IMR-90 (cell line): ENCODE measurements at regions not wholly inside any gene's neighbourhood (a gene's known extent, or its start where the extent isn't known, plus 50 kb on each side); places are given as distances from the start of the nearest gene placed in this dataset.
A peak's percentile ranks its signal among the peaks of the same experiment; 100 is the strongest.

ENCODE experiments used
- ATAC-seq: fragments of 200-7000 bp; cut with Tn5 transposase; 2 replicates; pipeline ENCODE4 v1.9.1; 2020; ENCODE audit warnings: low read depth, mild to moderate bottlenecking, moderate library complexity
- BruUV-seq: library from RNA; stranded (reverse); fragments of 400-500 nt; replicated peaks from 2 replicates; lab custom pipeline; 2021; lab: Mats Ljungman, UMichigan
- CTCF ChIA-PET: fragments of 300-600 bp; formaldehyde crosslinking; extraction: SDS; loops from one replicate; lab custom pipeline; 2021; ENCODE audit warnings: antibody characterized with exemption; lab: Yijun Ruan, JAX
- POLR2A ChIA-PET: fragments of 300-600 bp; sonication (Branson Sonifier 250); formaldehyde crosslinking; loops from one replicate; lab custom pipeline; 2022; ENCODE audit warnings: antibody characterized with exemption; ENCODE audit not compliant: unreplicated experiment; lab: Charles Lee
- DNase-seq: peaks from one replicate; pipeline ENCODE4 v3.0.0; 2013
- H2AFZ ChIP-seq: replicated peaks from 2 replicates; pipeline ENCODE3; 2013; ENCODE audit warnings: low read length, mild to moderate bottlenecking; ENCODE audit not compliant: poor library complexity
- H2AK5ac ChIP-seq: 2 replicates; pipeline ENCODE4 v1.6.1; 2013; ENCODE audit warnings: low read depth, low read length, inconsistent platforms
- H2AK9ac ChIP-seq: replicated peaks from 2 replicates; pipeline ENCODE3; 2013; ENCODE audit warnings: mild to moderate bottlenecking, low read depth, low read length, moderate library complexity; ENCODE audit not compliant: poor library complexity
- H2BK120ac ChIP-seq: 2 replicates; pipeline ENCODE4 v1.6.1; 2013; ENCODE audit warnings: low read depth, low read length, inconsistent platforms
- H2BK15ac ChIP-seq: 3 replicates; pipeline ENCODE4 v1.6.1; 2013; ENCODE audit warnings: low read depth, low read length, inconsistent platforms
- H2BK20ac ChIP-seq: 2 replicates; pipeline ENCODE4 v1.6.1; 2013; ENCODE audit warnings: low read depth, mild to moderate bottlenecking, inconsistent platforms, low read length, moderate library complexity
- H2BK5ac ChIP-seq: 2 replicates; pipeline ENCODE4 v1.6.1; 2013; ENCODE audit warnings: mild to moderate bottlenecking, low read depth, low read length, inconsistent platforms; ENCODE audit not compliant: poor library complexity, severe bottlenecking
- H3K14ac ChIP-seq: replicated peaks from 2 replicates; pipeline ENCODE4 v1.6.1; 2013; ENCODE audit warnings: low read depth, low read length, inconsistent platforms
- H3K18ac ChIP-seq: 2 replicates; pipeline ENCODE4 v1.6.1; 2013; ENCODE audit warnings: low read depth, low read length, control low read depth
- H3K23ac ChIP-seq: 2 replicates; pipeline ENCODE4 v1.6.1; 2013; ENCODE audit warnings: low read depth, low read length, inconsistent platforms
- H3K27ac ChIP-seq: 2 replicates; pipeline ENCODE4 v1.5.1; 2013; ENCODE audit warnings: mild to moderate bottlenecking, control low read depth, low read length; ENCODE audit not compliant: insufficient read depth
- H3K27me3 ChIP-seq: 2 replicates; pipeline ENCODE4 v1.6.1; 2013; ENCODE audit warnings: low read length; ENCODE audit not compliant: control insufficient read depth, insufficient read depth
- H3K36me3 ChIP-seq: 2 replicates; pipeline ENCODE4 v1.6.1; 2013; ENCODE audit warnings: low read length, mixed read lengths; ENCODE audit not compliant: control insufficient read depth, insufficient read depth
- H3K4ac ChIP-seq: 2 replicates; pipeline ENCODE4 v1.6.1; 2013; ENCODE audit warnings: low read depth, low read length, inconsistent platforms
- H3K4me1 ChIP-seq: 2 replicates; pipeline ENCODE4 v1.6.1; 2013; ENCODE audit warnings: low read length, mixed read lengths; ENCODE audit not compliant: control insufficient read depth, insufficient read depth
- H3K4me2 ChIP-seq: 2 replicates; pipeline ENCODE4 v1.6.1; 2013; ENCODE audit warnings: low read depth, mild to moderate bottlenecking, control low read depth, low read length, moderate library complexity
- H3K4me3 ChIP-seq: 2 replicates; pipeline ENCODE4 v1.5.1; 2013; ENCODE audit warnings: low read depth, mild to moderate bottlenecking, control low read depth, low read length, moderate library complexity; ENCODE audit not compliant: insufficient read depth
- H3K56ac ChIP-seq: 2 replicates; pipeline ENCODE4 v1.6.1; 2013; ENCODE audit warnings: low read length, inconsistent platforms; ENCODE audit not compliant: insufficient read depth; ENCODE audit errors: extremely low read depth
- H3K79me1 ChIP-seq, 2 experiments: 2 replicates each; pipeline ENCODE4 v1.6.1; 2013; ENCODE audit warnings: low read length in 2 of 2, inconsistent platforms in 1 of 2, low read depth in 1 of 2
- H3K9ac ChIP-seq: 2 replicates; pipeline ENCODE4 v1.6.1; 2013; ENCODE audit warnings: low read depth, low read length, control low read depth
- H3K9me1 ChIP-seq: 2 replicates; pipeline ENCODE4 v1.6.1; 2013; ENCODE audit warnings: low read length, inconsistent platforms; ENCODE audit not compliant: insufficient read depth
- H3K9me3 ChIP-seq: 2 replicates; pipeline ENCODE4 v1.6.1; 2013; ENCODE audit warnings: low read length; ENCODE audit not compliant: control insufficient read depth, insufficient read depth
- H4K20me1 ChIP-seq: 2 replicates; pipeline ENCODE4 v1.6.1; 2013; ENCODE audit warnings: low read length, inconsistent platforms; ENCODE audit not compliant: insufficient read depth
- H4K5ac ChIP-seq: 2 replicates; pipeline ENCODE4 v1.6.1; 2013; ENCODE audit warnings: mild to moderate bottlenecking, low read depth, low read length, control low read depth
- H4K8ac ChIP-seq, 2 experiments: 2 replicates each; pipeline ENCODE4 v1.6.1; 2013; ENCODE audit warnings: low read depth in 2 of 2, low read length in 2 of 2, control low read depth in 1 of 2, inconsistent platforms in 1 of 2
- H4K91ac ChIP-seq: 2 replicates; pipeline ENCODE4 v1.6.1; 2013; ENCODE audit warnings: low read depth, low read length, inconsistent platforms; ENCODE audit not compliant: insufficient read depth
- BHLHE40 ChIP-seq: fragments of 150-350 bp; IDR thresholded peaks from 2 replicates; pipeline ENCODE4 v1.6.1; 2016; ENCODE audit warnings: mild to moderate bottlenecking, low read depth, low read length
- CEBPB ChIP-seq: IDR thresholded peaks from 2 replicates; pipeline ENCODE4 v1.6.1; 2012; ENCODE audit warnings: low read depth, low read length, improper control_type of control experiment
- CHD1 ChIP-seq: IDR thresholded peaks from 2 replicates; pipeline ENCODE4 v1.6.1; 2012; ENCODE audit warnings: low read depth, low read length, improper control_type of control experiment
- ELK1 ChIP-seq: fragments of 150-350 bp; IDR thresholded peaks from 2 replicates; pipeline ENCODE4 v1.6.1; 2016; ENCODE audit warnings: low read depth, mild to moderate bottlenecking, low read length, moderate library complexity, borderline replicate concordance
- FOS ChIP-seq: fragments of 150-350 bp; IDR thresholded peaks from 2 replicates; pipeline ENCODE4 v1.6.1; 2016; ENCODE audit warnings: low read depth, low read length
- MAFK ChIP-seq: IDR thresholded peaks from 2 replicates; pipeline ENCODE4 v1.6.1; 2012; ENCODE audit warnings: low read depth, low read length, improper control_type of control experiment
- MAZ ChIP-seq: IDR thresholded peaks from 2 replicates; pipeline ENCODE4 v1.6.1; 2012; ENCODE audit warnings: low read depth, mild to moderate bottlenecking, low read length, improper control_type of control experiment, moderate library complexity, borderline replicate concordance
- MXI1 ChIP-seq: IDR thresholded peaks from 2 replicates; pipeline ENCODE4 v1.6.1; 2012; ENCODE audit warnings: low read depth, mild to moderate bottlenecking, low read length, moderate library complexity, borderline replicate concordance
- NFE2L2 ChIP-seq: fragments of 150-350 bp; IDR thresholded peaks from 2 replicates; pipeline ENCODE4 v1.6.1; 2016; ENCODE audit warnings: low read depth, mild to moderate bottlenecking, low read length
- POLR2A ChIP-seq: IDR thresholded peaks from 2 replicates; pipeline ENCODE4 v1.6.1; 2012; ENCODE audit warnings: mild to moderate bottlenecking, low read depth, low read length
- RAD21 ChIP-seq: IDR thresholded peaks from 2 replicates; pipeline ENCODE4 v1.6.1; 2012; ENCODE audit warnings: low read length, improper control_type of control experiment
- RCOR1 ChIP-seq: IDR thresholded peaks from 2 replicates; pipeline ENCODE4 v1.6.1; 2012; ENCODE audit warnings: mild to moderate bottlenecking, low read length, improper control_type of control experiment; ENCODE audit not compliant: insufficient replicate concordance
- RFX5 ChIP-seq: IDR thresholded peaks from 2 replicates; pipeline ENCODE4 v1.8.0; 2012; ENCODE audit warnings: low read depth, mild to moderate bottlenecking, low read length, moderate library complexity
- SMC3 ChIP-seq: fragments of 150-350 bp; IDR thresholded peaks from 2 replicates; pipeline ENCODE4 v1.6.1; 2016; ENCODE audit warnings: low read depth, mild to moderate bottlenecking, antibody characterized with exemption, low read length, moderate library complexity
- USF2 ChIP-seq: fragments of 150-350 bp; IDR thresholded peaks from 2 replicates; pipeline ENCODE4 v1.6.1; 2017; ENCODE audit warnings: mild to moderate bottlenecking, antibody characterized with exemption, low read length, low read depth
- WGBS, 2 experiments: methylation state at CpG; one replicate each; pipeline versions ENCODE4 v1.1.5 to v1.1.7; 2013; ENCODE audit warnings: missing lambda C conversion rate in 2 of 2; ENCODE audit not compliant: insufficient read length in 1 of 2; ENCODE audit errors: extremely low coverage in 2 of 2; 5-methylcytosine and 5-hydroxymethylcytosine counted together
- dilution Hi-C: fragments of 300-500 bp; cut with HindIII; formaldehyde crosslinking; loops from one replicate; pipeline ENCODE4 v1.14.3; 2018; ENCODE audit warnings: low sequenced_read_pairs; ENCODE audit not compliant: unreplicated experiment
- in situ Hi-C: fragments of 300-500 bp; cut with MboI; formaldehyde crosslinking; loops from 3 replicates; pipeline ENCODE4 v1.14.3; 2019; ENCODE audit warnings: low sequenced_read_pairs, inconsistent platforms, mixed read lengths
- intact Hi-C: fragments of 100-400 bp; cut with micrococcal nuclease; formaldehyde crosslinking; loops from 2 replicates; pipeline ENCODE4 v1.10.0; 2022
- TF ChIP-seq, protein P1 (sequence below): conservative IDR thresholded peaks from 2 replicates; pipeline ENCODE4 v1.5.1; 2012; ENCODE audit warnings: mild to moderate bottlenecking, low read depth, low read length, improper control_type of control experiment

DNA sequence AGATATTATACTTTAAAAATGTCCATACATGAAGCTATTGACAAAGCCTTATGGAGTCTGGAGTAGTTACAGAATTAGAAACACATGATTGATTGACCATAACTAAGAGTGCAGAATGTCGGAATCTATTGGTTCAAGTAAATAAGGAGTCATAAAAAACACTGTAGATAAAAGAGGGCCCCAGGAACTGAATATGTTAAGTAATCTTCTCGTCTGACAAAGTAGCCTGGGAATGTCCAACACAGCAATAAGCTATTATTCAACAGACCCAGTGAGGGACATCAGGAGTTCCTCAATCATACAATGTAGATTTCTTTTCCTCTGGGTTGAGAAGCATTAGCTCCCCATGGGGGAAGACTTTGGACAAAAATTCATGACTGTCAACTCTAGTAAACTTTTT, 782.0 kb downstream of the SUGCT start:
- ATAC-seq (no peak), DNase-seq (peak; percentile 20)
- H3K4me3 ChIP-seq, result no peak overlapping the region
- ChIA-PET POLR2A (no interaction called here), CTCF (interaction anchor here (0.9 to 1.7 kb wide), 2 partner anchors 153 to 788 kb away, joined by 3 to 7 read pairs; no protein-coding TSS in a partner anchor)
- intact Hi-C loops (no loop called here), dilution Hi-C loops (no loop called here), in situ Hi-C loops (no loop called here)
- no peak overlapping the region for H3K27ac ChIP-seq
- H4K5ac ChIP-seq, result peak overlapping the region; percentile 35; the same call in 1 of the 2 replicates
- H3K9me3 ChIP-seq, result no peaks in the 10 kb centered on the region
- H3K36me3 ChIP-seq, result no peaks in the 10 kb centered on the region
- no peak overlapping the region for H3K23ac ChIP-seq
- H4K91ac ChIP-seq, result no peak overlapping the region; the same call in 1 of the 2 replicates
- H3K79me1 ChIP-seq, result 0 out of 4 replicates have a peak, but pooled peaks cover 0 to 4% of the 10 kb centered on the region in 2 experiments
- H3K4me2 ChIP-seq, result no peak overlapping the region
- H2AK5ac ChIP-seq, result no peak overlapping the region
- BruUV-seq, result no TSS peak
- H2AK9ac ChIP-seq, result no peak overlapping the region
- peaks cover 4% of the 10 kb centered on the region for H3K9me1 ChIP-seq
- H3K4me1 ChIP-seq, result peaks cover 9% of the 10 kb centered on the region
- TF ChIP-seq CEBPB (no peak), NFE2L2 (no peak), POLR2A (no peak), SMC3 (no peak), CHD1 (no peak), USF2 (no peak), MXI1 (no peak), MAFK (no peak), RAD21 (no peak), RCOR1 (no peak), FOS (no peak), MAZ (no peak), ELK1 (no peak), BHLHE40 (no peak), RFX5 (no peak)
- TF ChIP-seq, protein P1, sequence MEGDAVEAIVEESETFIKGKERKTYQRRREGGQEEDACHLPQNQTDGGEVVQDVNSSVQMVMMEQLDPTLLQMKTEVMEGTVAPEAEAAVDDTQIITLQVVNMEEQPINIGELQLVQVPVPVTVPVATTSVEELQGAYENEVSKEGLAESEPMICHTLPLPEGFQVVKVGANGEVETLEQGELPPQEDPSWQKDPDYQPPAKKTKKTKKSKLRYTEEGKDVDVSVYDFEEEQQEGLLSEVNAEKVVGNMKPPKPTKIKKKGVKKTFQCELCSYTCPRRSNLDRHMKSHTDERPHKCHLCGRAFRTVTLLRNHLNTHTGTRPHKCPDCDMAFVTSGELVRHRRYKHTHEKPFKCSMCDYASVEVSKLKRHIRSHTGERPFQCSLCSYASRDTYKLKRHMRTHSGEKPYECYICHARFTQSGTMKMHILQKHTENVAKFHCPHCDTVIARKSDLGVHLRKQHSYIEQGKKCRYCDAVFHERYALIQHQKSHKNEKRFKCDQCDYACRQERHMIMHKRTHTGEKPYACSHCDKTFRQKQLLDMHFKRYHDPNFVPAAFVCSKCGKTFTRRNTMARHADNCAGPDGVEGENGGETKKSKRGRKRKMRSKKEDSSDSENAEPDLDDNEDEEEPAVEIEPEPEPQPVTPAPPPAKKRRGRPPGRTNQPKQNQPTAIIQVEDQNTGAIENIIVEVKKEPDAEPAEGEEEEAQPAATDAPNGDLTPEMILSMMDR, result no peak
- peak overlapping the region; percentile 29; the same call in 1 of the 3 replicates for H2BK15ac ChIP-seq
- no peak overlapping the region for H3K56ac ChIP-seq
- no peaks in the 10 kb centered on the region for H4K20me1 ChIP-seq
- H2AFZ ChIP-seq, result no peak overlapping the region
- H3K4ac ChIP-seq, result 0 out of 2 replicates have a peak overlapping the region, but pooled peaks have one; percentile 41
- no peak overlapping the region for H4K8ac ChIP-seq
- 0 out of 2 replicates have a peak overlapping the region, but pooled peaks have one; percentile 20 for H3K14ac ChIP-seq
- H2BK5ac ChIP-seq, result no peak overlapping the region
- H3K18ac ChIP-seq, result no peak overlapping the region
- H3K9ac ChIP-seq, result no peak overlapping the region
- WGBS, 2 experiments, result no CpG with 5 or more reads among the region's 2 CpGs
- no peaks in the 10 kb centered on the region for H3K27me3 ChIP-seq
- peak overlapping the region; percentile 51; the same call in 1 of the 2 replicates for H2BK20ac ChIP-seq
- peak overlapping the region; percentile 70 for H2BK120ac ChIP-seq
